Tongue (tissue), 1 donor: ENCODE measurements at regions not wholly inside any gene's neighbourhood (a gene's known extent, or its start where the extent isn't known, plus 50 kb on each side); places are given as distances from the start of the nearest gene placed in this dataset.
"Not testable (repeated sequence)": the region's sequence is repeated elsewhere in the genome, so short reads cannot be mapped to it uniquely, and the experiment has no call there.

Experiments
- DNase-seq: peaks from one replicate; pipeline ENCODE4 v3.0.0-alpha.2; 2015

DNA sequence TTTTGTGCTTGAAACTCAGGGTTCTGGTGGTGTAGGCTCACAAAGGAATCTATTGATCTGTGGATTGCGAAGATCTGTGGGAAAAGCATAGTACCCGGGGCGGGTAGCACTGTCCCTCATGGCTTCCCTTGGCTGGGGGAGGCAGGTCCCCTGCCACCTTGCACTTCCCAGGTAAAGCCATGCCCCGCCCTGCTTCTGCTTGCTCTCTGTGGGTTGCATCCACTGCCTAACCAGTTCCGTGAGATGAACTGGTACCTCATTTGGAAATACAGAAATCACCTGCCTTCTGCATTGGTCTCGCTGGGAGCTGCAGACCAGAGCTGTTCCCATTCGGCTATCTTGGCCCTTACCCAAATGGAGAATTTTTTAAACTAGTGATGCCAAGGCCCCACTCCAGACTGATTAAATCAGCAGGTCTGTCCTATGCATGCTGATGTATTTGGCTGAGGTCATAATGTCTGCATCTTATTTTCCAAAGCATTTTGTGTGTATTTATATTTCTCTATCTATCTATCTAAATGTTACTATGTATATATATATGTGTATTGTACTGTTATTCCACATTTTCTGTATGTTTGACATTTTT lies 65.5 kb upstream of the SLC7A14 start:
- DNase-seq, result no peak

DNA sequence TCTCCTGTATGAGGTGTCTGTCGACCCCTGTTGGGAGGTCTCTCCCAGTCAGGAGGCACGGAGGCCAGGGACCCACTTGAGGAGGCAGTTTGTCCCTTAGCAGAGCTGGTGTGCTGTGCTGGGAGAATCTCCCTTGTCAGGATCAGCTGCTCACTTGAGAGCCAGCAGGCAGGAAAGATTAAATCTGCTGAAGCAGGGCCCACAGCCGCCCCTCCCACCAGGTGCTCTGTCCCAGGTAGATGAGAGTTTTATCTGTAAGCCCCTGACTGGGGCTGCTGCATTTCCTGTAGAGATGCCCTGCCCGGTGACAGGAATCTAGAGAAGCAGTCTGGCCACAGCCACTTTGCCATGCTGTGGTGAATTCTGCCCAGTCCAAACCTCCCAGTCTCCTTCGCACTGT lies 64.7 kb upstream of the SLC7A14 start:
- DNase-seq, result not testable (repeated sequence)

DNA sequence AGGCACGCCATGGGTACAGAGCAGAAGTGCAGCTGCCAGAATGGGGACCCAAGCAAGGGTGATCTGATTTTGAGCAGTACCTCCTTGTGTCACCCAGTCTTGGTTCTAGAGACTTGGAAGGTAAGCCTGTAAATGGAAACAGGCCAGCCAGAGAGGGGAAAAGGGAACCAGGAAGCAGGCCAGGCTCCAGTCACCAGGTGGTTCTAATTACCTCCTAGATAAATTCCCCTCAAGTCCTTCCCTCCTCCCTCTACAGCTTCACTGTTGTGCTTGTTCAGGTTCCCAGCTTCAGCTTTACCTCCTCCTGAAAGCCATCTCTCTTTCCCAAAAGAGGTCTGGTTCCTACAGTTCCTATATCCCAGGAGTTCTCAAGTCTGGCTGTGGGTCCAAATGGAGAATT lies 58.8 kb upstream of the SLC7A14 start:
- DNase-seq, result no peak

DNA sequence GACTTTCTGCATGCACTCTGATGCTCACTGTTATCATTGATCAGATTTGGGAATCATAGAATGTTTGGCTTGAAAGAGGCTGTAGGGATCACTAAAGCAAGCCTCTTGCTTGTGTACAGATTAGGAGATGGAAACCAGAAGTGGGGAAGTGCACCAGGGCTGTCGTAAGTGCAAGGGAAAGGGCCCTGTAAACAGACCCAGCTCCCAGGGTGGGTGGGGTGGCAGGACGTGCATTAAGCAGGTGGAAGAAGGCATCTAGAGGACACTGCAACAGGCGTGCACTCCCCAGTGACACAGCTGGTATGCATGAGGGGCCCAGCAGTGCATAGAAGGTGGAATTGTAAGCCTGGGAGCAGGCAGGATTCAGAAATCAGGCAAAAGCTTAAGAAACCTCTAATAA lies 58.0 kb upstream of the SLC7A14 start:
- no peak for DNase-seq

DNA sequence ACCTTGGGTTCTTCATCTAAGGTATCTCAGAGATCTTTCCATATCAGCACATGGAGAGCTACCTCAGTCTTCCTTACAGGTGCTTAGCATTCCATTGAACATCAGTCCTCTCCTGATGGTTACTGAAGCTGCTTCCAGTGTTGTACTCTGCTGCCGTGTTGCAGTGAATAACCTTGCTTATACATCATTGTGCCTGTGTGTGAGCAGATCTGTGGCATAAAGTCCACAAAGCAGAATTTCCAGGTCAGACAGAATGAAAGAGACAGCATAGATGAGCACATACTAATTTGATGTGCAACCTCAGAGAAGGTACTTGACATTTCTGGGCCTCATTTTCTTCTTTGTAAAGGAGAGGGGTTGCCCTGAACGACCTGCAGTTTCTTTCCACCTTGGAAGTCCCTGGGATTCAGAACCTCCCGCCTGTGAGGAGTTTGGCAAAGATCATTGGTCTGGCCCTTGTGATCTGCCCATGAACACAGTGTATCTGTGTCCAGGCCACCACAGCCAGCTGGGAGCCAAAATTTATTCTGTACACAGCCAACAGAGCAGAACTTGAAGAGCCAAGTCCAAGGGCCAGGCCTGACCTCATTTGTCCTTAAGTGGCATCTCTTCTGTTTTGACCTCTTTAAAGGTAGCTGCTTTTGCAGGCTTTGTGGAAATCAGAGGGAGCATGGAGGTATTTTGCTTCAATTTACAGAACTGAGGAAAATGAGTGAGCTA lies 57.2 kb upstream of the SLC7A14 start:
- no peak for DNase-seq

DNA sequence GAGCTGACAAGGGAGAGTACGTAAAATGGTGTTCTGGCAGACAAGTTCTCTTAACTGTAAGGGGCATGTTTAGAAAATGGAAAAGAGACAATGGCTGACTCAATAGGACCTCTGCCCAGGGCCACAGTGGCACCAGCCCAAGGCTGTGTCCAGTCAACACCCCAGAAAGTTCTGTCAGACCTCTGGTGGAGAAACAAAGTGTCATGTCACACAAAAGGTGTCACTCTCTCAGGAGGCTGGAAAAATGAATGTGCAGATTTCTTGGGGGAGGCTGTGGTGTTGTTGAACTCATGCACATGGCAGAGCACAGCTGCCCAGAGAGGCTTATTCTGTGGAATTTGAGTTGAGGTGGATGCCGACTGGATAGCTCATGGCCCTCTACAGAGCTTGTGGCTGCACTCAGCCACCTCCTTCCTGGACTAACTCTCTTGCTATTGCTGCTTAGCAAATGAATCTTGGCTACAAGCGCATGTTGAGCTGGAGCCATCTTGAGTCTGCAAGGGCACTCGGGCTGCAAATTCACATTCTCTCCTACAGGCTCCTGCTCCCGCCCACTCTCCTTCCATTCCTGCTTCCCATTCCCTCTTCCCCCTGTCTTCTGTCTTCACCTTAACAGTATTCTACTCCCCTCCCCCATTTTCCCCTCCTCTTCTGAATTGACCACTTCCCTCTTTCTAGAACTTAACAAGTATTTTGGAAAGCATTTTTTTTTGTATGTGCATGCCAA lies 55.8 kb upstream of the SLC7A14 start:
- DNase-seq, result no peak

DNA sequence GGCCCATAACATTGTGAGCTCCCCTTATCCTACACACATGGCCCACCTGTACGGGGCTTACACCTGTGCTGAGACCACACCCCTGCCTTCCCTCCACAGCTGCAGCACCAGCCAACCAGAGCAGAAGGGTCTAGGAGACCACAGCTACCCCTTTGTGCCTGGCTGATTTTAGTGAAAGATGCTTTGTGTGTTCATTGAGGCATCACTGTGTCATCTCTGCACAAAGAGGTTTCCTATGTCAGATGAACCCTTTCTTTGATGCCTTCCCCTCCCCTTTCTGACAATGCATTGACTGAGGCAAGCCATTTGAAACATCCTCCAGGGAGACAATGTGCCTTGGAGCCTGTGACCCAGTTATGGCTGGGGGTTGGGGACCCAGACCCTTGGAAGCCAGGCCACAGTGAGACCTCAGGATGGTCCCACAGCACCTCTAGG lies 54.9 kb upstream of the SLC7A14 start:
- DNase-seq, result no peak

DNA sequence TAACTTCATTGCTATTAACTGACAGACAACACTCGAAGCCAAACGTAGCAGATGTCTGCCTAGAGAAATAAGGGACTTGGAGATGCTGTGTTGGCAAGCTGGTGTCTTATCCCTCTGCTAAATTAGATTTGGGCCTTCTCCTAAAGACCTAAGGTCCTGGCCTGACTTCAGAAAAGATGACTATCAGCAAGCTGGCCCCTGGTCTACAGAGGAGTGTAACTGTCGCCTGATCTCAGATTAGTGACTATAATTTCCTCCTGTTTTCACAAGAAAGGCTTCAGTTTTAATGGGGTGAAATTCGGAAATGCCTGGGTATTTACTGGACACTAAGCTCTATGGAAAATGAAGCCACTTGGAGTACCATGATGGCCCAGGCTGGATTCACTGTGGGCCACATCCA lies 53.1 kb upstream of the SLC7A14 start:
- no peak for DNase-seq

DNA sequence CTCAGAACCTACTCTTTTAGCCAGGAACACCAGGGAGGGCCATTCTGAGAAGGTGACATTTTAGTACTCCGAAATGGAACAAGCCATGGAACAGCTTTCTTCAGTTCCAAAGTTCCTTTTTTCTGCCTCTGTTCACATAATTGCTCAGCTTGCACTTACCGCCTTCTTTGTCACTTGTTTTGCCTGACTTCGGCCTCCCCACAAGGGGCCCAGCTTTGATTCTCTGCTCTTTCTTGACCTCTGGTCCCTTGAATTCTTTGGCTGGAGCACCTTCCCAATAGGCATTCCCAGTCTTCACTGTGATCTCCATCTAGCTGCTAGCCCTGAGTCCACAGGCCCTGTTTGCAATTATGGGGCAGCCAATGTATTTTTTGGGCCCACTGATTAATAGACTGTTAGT lies 51.4 kb upstream of the SLC7A14 start:
- DNase-seq, result no peak

DNA sequence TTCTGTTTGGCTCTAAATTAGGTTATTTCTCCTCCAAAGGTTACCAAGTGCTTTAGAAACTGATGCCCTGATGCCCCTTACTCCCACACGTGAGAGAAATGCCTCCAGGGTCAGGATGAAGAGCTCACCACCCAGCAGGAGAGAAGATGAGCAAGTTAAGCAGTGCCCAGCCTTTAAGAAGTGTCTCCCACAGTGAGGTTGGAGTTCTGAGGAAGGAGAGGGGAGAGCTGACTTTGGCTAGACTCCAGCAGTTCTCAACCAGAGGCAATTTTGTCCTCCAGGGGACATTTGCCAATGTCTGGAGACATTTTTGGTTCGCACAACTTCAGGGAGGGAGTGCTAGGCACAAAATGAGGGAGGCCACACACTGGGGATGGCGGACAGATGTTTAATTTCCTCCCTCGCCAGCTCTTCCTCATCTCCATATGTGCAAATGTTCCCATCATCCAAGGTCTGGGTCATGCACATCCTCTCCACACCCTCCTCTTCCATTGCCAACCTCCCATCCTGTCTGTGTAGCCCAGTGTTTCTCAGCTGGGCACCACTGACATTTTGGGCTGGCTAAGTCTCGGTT lies 50.6 kb upstream of the SLC7A14 start:
- no peak for DNase-seq
